Endothelial cell of umbilical vein (primary cell): ENCODE measurements at regions not wholly inside any gene's neighbourhood (a gene's known extent, or its start where the extent isn't known, plus 50 kb on each side); places are given as distances from the start of the nearest gene placed in this dataset.

Source experiments
- BruUV-seq: library from RNA; stranded (reverse); fragments of 400-500 nt; replicated peaks from 2 replicates; lab custom pipeline; 2021; lab: Mats Ljungman, UMichigan
- CTCF ChIA-PET: fragments of 300-600, 350-600 bp; sonication (Branson Sonifier 250); formaldehyde crosslinking; loops from one replicate; lab custom pipeline; 2021; ENCODE audit warnings: antibody characterized with exemption, inconsistent platforms; lab: Charles Lee
- POLR2A ChIA-PET: fragments of 300-600, 350-600 bp; sonication (Branson Sonifier 250); formaldehyde crosslinking; loops from one replicate; lab custom pipeline; 2021; ENCODE audit warnings: antibody characterized with exemption, inconsistent platforms; lab: Charles Lee
- DNase-seq: peaks from one replicate; pipeline ENCODE4 v3.0.0-alpha.2; 2011; ENCODE audit warnings: low read depth, low spot score
- FAIRE-seq: peaks from 2 replicates; lab custom pipeline; 2011; peaks lifted over from hg19 to GRCh38; lab: Jason Lieb, UNC
- H2AFZ ChIP-seq: 2 replicates; pipeline ENCODE4 v1.6.0; 2012; ENCODE audit warnings: low read depth, low read length, control low read depth, inconsistent platforms
- H3K27ac ChIP-seq: 2 replicates; pipeline ENCODE4 v1.5.1; 2011; ENCODE audit warnings: low read depth, mild to moderate bottlenecking, control low read depth, low read length, moderate library complexity; ENCODE audit not compliant: insufficient read depth
- H3K27me3 ChIP-seq, 2 experiments: 2 replicates each; pipeline versions ENCODE4 v1.6.0 to v1.6.1; 2011; ENCODE audit warnings: low read length in 2 of 2, mixed read lengths in 1 of 2; ENCODE audit not compliant: control insufficient read depth in 2 of 2, insufficient read depth in 2 of 2
- H3K36me3 ChIP-seq, 2 experiments: 2 replicates in 1 of 2; 3 replicates in 1 of 2; pipeline ENCODE4 v1.5.1; 2011; ENCODE audit warnings: low read length in 2 of 2, mild to moderate bottlenecking in 1 of 2, moderate library complexity in 1 of 2; ENCODE audit not compliant: control insufficient read depth in 2 of 2, insufficient read depth in 2 of 2; ENCODE audit errors: extremely low read depth in 1 of 2
- H3K4me1 ChIP-seq: 3 replicates; pipeline ENCODE4 v1.5.1; 2011; ENCODE audit warnings: mild to moderate bottlenecking, low read length; ENCODE audit not compliant: control insufficient read depth, insufficient read depth; ENCODE audit errors: extremely low read depth
- H3K4me2 ChIP-seq: 2 replicates; pipeline ENCODE4 v1.6.1; 2011; ENCODE audit warnings: low read length, control low read depth, mixed read lengths; ENCODE audit not compliant: insufficient read depth
- H3K4me3 ChIP-seq, 3 experiments: fragments of 200-600 bp in 1 of 3; sonication (generic), shearing (Covaris generic) in 1 of 3; replicated peaks in 1 of 3; 2 replicates each; pipeline ENCODE4 v1.5.1; 2011 to 2016; ENCODE audit warnings: control low read depth in 3 of 3, low read length in 3 of 3, mild to moderate bottlenecking in 2 of 3, inconsistent platforms in 1 of 3, low read depth in 1 of 3, moderate library complexity in 1 of 3; ENCODE audit not compliant: insufficient read depth in 1 of 3
- H3K79me2 ChIP-seq: 2 replicates; pipeline ENCODE4 v1.6.0; 2012; ENCODE audit warnings: low read length, inconsistent platforms; ENCODE audit not compliant: control insufficient read depth, insufficient read depth
- H3K9ac ChIP-seq: replicated peaks from 2 replicates; pipeline ENCODE3; 2011; ENCODE audit warnings: low read length, control low read depth; ENCODE audit not compliant: insufficient read depth; ENCODE audit errors: extremely low read depth
- H3K9me1 ChIP-seq: replicated peaks from 3 replicates; pipeline ENCODE4 v1.6.0; 2011; ENCODE audit warnings: mild to moderate bottlenecking, low read length; ENCODE audit not compliant: control insufficient read depth, insufficient read depth; ENCODE audit errors: extremely low read depth
- H3K9me3 ChIP-seq: replicated peaks from 2 replicates; pipeline ENCODE4 v1.5.1; 2012; ENCODE audit warnings: low read length, inconsistent platforms; ENCODE audit not compliant: control insufficient read depth, insufficient read depth
- H4K20me1 ChIP-seq: replicated peaks from 2 replicates; pipeline ENCODE3; 2011; ENCODE audit warnings: mild to moderate bottlenecking, low read length; ENCODE audit not compliant: control insufficient read depth, insufficient read depth; ENCODE audit errors: extremely low read depth
- CTCF ChIP-seq, 2 donors: IDR thresholded peaks; 1 replicate in 1 of 2; 2 replicates in 1 of 2; pipeline ENCODE4 v1.5.1; 2011; ENCODE audit warnings: low read length in 2 of 2, mild to moderate bottlenecking in 2 of 2, moderate library complexity in 2 of 2, control low read depth in 1 of 2, inconsistent platforms in 1 of 2, low read depth in 1 of 2; ENCODE audit not compliant: insufficient read depth in 1 of 2; ENCODE audit errors: extremely low read depth in 1 of 2
- EZH2 ChIP-seq: IDR thresholded peaks from 2 replicates; pipeline ENCODE4 v1.6.1; 2012; ENCODE audit warnings: borderline replicate concordance, low read depth, mild to moderate bottlenecking, moderate library complexity, low read length, inconsistent platforms; ENCODE audit not compliant: severe bottlenecking
- FOS ChIP-seq: IDR thresholded peaks from 2 replicates; pipeline ENCODE4 v1.6.1; 2011; ENCODE audit warnings: mild to moderate bottlenecking, low read length, moderate library complexity, borderline replicate concordance; ENCODE audit not compliant: insufficient read depth
- GATA2 ChIP-seq: IDR thresholded peaks from 2 replicates; pipeline ENCODE4 v1.7.0; 2011; ENCODE audit warnings: low read depth, mild to moderate bottlenecking, moderate library complexity, mixed read lengths, low read length; ENCODE audit not compliant: insufficient read length, insufficient read depth
- JUN ChIP-seq: IDR thresholded peaks from 2 replicates; pipeline ENCODE4 v1.6.1; 2011; ENCODE audit warnings: borderline replicate concordance, low read depth; ENCODE audit not compliant: insufficient read length, insufficient read depth
- MAX ChIP-seq: IDR thresholded peaks from 2 replicates; pipeline ENCODE4 v1.6.1; 2011; ENCODE audit not compliant: insufficient read depth, insufficient read length
- MYC ChIP-seq: IDR thresholded peaks from one replicate; pipeline ENCODE4 v1.6.1; 2011; ENCODE audit warnings: mild to moderate bottlenecking, low read depth, low read length
- POLR2A ChIP-seq: IDR thresholded peaks from 2 replicates; pipeline ENCODE4 v1.6.1; 2012; ENCODE audit warnings: low read depth, mild to moderate bottlenecking, control low read depth, low read length
- POLR2AphosphoS5 ChIP-seq: IDR thresholded peaks from 2 replicates; pipeline ENCODE4 v1.6.1; 2012; ENCODE audit warnings: low read depth, mild to moderate bottlenecking, control low read depth, low read length, moderate library complexity; ENCODE audit not compliant: insufficient read depth
- dilution Hi-C: fragments of 300-500 bp; cut with MboI; formaldehyde crosslinking; loops from one replicate; pipeline ENCODE4 v1.15.0; 2019; ENCODE audit warnings: low sequenced_read_pairs; ENCODE audit not compliant: extremely low pct_ligation_motif_present
- intact Hi-C: fragments of 100-400 bp; cut with micrococcal nuclease; formaldehyde crosslinking; loops from one replicate; pipeline ENCODE4 v1.10.0; 2022

GRCh38 chr13:40287428-40287827 is 379.0 kb downstream of the FOXO1 start:
- dilution Hi-C loops = no loop called here

More at GRCh38 chr13:40287428-40287827, 379.0 kb downstream of the FOXO1 start:
- BruUV-seq = no TSS peak
- Histone ChIP-seq H4K20me1 (no peaks in the 10 kb centered on the region), H3K9ac (no peak overlapping the region), H2AFZ (no peak overlapping the region), H3K36me3 (no peaks in the 10 kb centered on the region), H3K9me3 (no peaks in the 10 kb centered on the region), H3K4me3 (no peak overlapping the region), H3K79me2 (no peaks in the 10 kb centered on the region), H3K9me1 (no peaks in the 10 kb centered on the region), H3K27ac (no peak overlapping the region), H3K4me2 (no peak overlapping the region), H3K27me3 (no peaks in the 10 kb centered on the region), H3K4me1 (no peaks in the 10 kb centered on the region)
- DNase-seq (no peak), FAIRE-seq (no peak)
- intact Hi-C loops = no loop called here
- ChIA-PET CTCF (no interaction called here), POLR2A (no interaction called here)
- TF ChIP-seq CTCF (IDR thresholded peaks at IDR 0.05; ENCODE audit: extremely low read depth in 1 of 2, insufficient read depth in 1 of 2, low read depth in 1 of 2, low read length in 2 of 2) = no peak
- TF ChIP-seq JUN = no peak
- no peak for TF ChIP-seq MAX
- no peak for TF ChIP-seq EZH2
- TF ChIP-seq MYC = no peak
- TF ChIP-seq POLR2AphosphoS5 = no peak
- TF ChIP-seq FOS = no peak
- TF ChIP-seq POLR2A = no peak
- no peak for TF ChIP-seq GATA2
